Trophoblast cell (in vitro differentiated cells and primary cell): ENCODE measurements at regions not wholly inside any gene's neighbourhood (a gene's known extent, or its start where the extent isn't known, plus 50 kb on each side); places are given as distances from the start of the nearest gene placed in this dataset.

ENCODE experiments used
- DNase-seq, 2 donors: peaks; one replicate each; pipeline ENCODE4 v3.0.0-alpha.2; 2016
- H2AFZ ChIP-seq: 2 replicates; pipeline ENCODE4 v1.6.1; 2013; ENCODE audit warnings: low read length, moderate library complexity, mild to moderate bottlenecking; ENCODE audit not compliant: insufficient read depth, poor library complexity
- H2AK5ac ChIP-seq: 2 replicates; pipeline ENCODE4 v1.6.1; 2013; ENCODE audit warnings: mild to moderate bottlenecking, low read length
- H2BK120ac ChIP-seq: 2 replicates; pipeline ENCODE4 v1.6.1; 2013; ENCODE audit warnings: low read length, mild to moderate bottlenecking, moderate library complexity; ENCODE audit not compliant: insufficient read depth, poor library complexity
- H2BK12ac ChIP-seq: 2 replicates; pipeline ENCODE4 v1.6.1; 2013; ENCODE audit warnings: mild to moderate bottlenecking, low read length, moderate library complexity
- H2BK5ac ChIP-seq: 2 replicates; pipeline ENCODE4 v1.6.1; 2013; ENCODE audit warnings: low read length, low read depth, moderate library complexity, mild to moderate bottlenecking; ENCODE audit not compliant: poor library complexity
- H3K14ac ChIP-seq: 2 replicates; pipeline ENCODE4 v1.6.1; 2013; ENCODE audit warnings: mild to moderate bottlenecking, low read length
- H3K18ac ChIP-seq: 2 replicates; pipeline ENCODE4 v1.6.1; 2013; ENCODE audit warnings: mild to moderate bottlenecking, low read length
- H3K23ac ChIP-seq: 2 replicates; pipeline ENCODE4 v1.6.1; 2013; ENCODE audit warnings: low read length
- H3K27ac ChIP-seq: 2 replicates; pipeline ENCODE4 v1.5.1; 2013; ENCODE audit warnings: low read depth, mild to moderate bottlenecking, inconsistent platforms, low read length, moderate library complexity
- H3K27me3 ChIP-seq: 2 replicates; pipeline ENCODE4 v1.6.1; 2013; ENCODE audit warnings: inconsistent platforms, mild to moderate bottlenecking, low read length, moderate library complexity; ENCODE audit not compliant: insufficient read depth
- H3K36me3 ChIP-seq, 2 experiments: 1 replicate in 1 of 2; 2 replicates in 1 of 2; pipeline ENCODE4 v1.6.1; 2013; ENCODE audit warnings: low read length in 2 of 2, mild to moderate bottlenecking in 2 of 2, moderate library complexity in 1 of 2; ENCODE audit not compliant: insufficient read depth in 2 of 2, control insufficient read depth in 1 of 2
- H3K4ac ChIP-seq: 2 replicates; pipeline ENCODE4 v1.6.1; 2013; ENCODE audit warnings: low read depth, mild to moderate bottlenecking, low read length, moderate library complexity
- H3K4me1 ChIP-seq, 2 experiments: 1 replicate in 1 of 2; 2 replicates in 1 of 2; pipeline ENCODE4 v1.6.1; 2013; ENCODE audit warnings: low read length in 2 of 2, mild to moderate bottlenecking in 2 of 2, moderate library complexity in 1 of 2; ENCODE audit not compliant: insufficient read depth in 2 of 2, control insufficient read depth in 1 of 2
- H3K4me2 ChIP-seq: 2 replicates; pipeline ENCODE4 v1.6.1; 2013; ENCODE audit warnings: inconsistent platforms, mild to moderate bottlenecking, low read length, moderate library complexity
- H3K4me3 ChIP-seq: 2 replicates; pipeline ENCODE4 v1.5.1; 2013; ENCODE audit warnings: mild to moderate bottlenecking, low read depth, low read length, inconsistent platforms
- H3K79me1 ChIP-seq: one replicate; pipeline ENCODE4 v1.6.1; 2013; ENCODE audit warnings: low read length
- H3K79me2 ChIP-seq: 2 replicates; pipeline ENCODE4 v1.6.1; 2013; ENCODE audit warnings: low read length, mild to moderate bottlenecking; ENCODE audit not compliant: control insufficient read depth, insufficient read depth, poor library complexity
- H3K9ac ChIP-seq: 2 replicates; pipeline ENCODE4 v1.6.1; 2013; ENCODE audit warnings: mild to moderate bottlenecking, low read length
- H3K9me3 ChIP-seq: 2 replicates; pipeline ENCODE4 v1.6.1; 2013; ENCODE audit warnings: low read depth, mild to moderate bottlenecking, control low read depth, inconsistent platforms, low read length; ENCODE audit not compliant: insufficient read depth
- H4K12ac ChIP-seq: 2 replicates; pipeline ENCODE4 v1.6.1; 2013; ENCODE audit warnings: low read depth, mild to moderate bottlenecking, low read length, moderate library complexity
- H4K8ac ChIP-seq: 2 replicates; pipeline ENCODE4 v1.6.1; 2013; ENCODE audit warnings: low read depth, mild to moderate bottlenecking, low read length, moderate library complexity
- H4K91ac ChIP-seq: one replicate; pipeline ENCODE4 v1.6.1; 2013; ENCODE audit warnings: low read depth, mild to moderate bottlenecking, low read length, moderate library complexity
- WGBS: extraction: QIAGEN DNeasy Blood & Tissue Kit; methylation state at CpG from one replicate; pipeline ENCODE4 v1.1.7; 2013; ENCODE audit warnings: missing lambda C conversion rate; ENCODE audit not compliant: insufficient read length, insufficient coverage; ENCODE audit errors: extremely low coverage; 5-methylcytosine and 5-hydroxymethylcytosine counted together

- Histone ChIP-seq H2AFZ (no peak overlapping the region), H3K23ac (no peak overlapping the region), H2BK12ac (no peak overlapping the region), H2BK120ac (no peak overlapping the region), H3K27me3 (no peaks in the 10 kb centered on the region), H4K91ac (no peak overlapping the region), H3K79me1 (no peaks in the 10 kb centered on the region), H3K27ac (no peak overlapping the region), H3K4me2 (no peak overlapping the region), H3K79me2 (no peaks in the 10 kb centered on the region), H3K18ac (no peak overlapping the region), H3K9ac (no peak overlapping the region), H3K4me1 (no peaks in the 10 kb centered on the region), H4K8ac (no peak overlapping the region), H2BK5ac (no peak overlapping the region), H4K12ac (no peak overlapping the region), H2AK5ac (no peak overlapping the region), H3K4ac (no peak overlapping the region), H3K36me3 (no peaks in the 10 kb centered on the region), H3K14ac (no peak overlapping the region), H3K9me3 (no peaks in the 10 kb centered on the region), H3K4me3 (no peak overlapping the region)
- peak in 1 of 2 donors; percentile 14 for DNase-seq
- WGBS, result no CpG with 5 or more reads among the region's 3 CpGs
These were observed 401.4 kb downstream of the ATP23 start for GRCh38 chr12:58342736-58343135.

GRCh38 chr12:58346032-58346632 is 404.8 kb downstream of the ATP23 start:
- Histone ChIP-seq H3K9ac (no peak overlapping the region), H3K4me3 (no peak overlapping the region), H3K36me3 (no peaks in the 10 kb centered on the region), H3K79me1 (no peaks in the 10 kb centered on the region), H4K12ac (no peak overlapping the region), H3K27me3 (no peaks in the 10 kb centered on the region), H3K27ac (no peak overlapping the region), H3K4ac (no peak overlapping the region), H3K4me1 (no peaks in the 10 kb centered on the region), H2AFZ (no peak overlapping the region), H2BK12ac (no peak overlapping the region), H2AK5ac (no peak overlapping the region), H3K14ac (no peak overlapping the region), H3K23ac (no peak overlapping the region), H4K91ac (no peak overlapping the region), H3K9me3 (no peaks in the 10 kb centered on the region), H2BK120ac (no peak overlapping the region), H2BK5ac (no peak overlapping the region), H3K18ac (no peak overlapping the region), H3K4me2 (no peak overlapping the region), H4K8ac (no peak overlapping the region), H3K79me2 (no peaks in the 10 kb centered on the region)
- DNase-seq, result peak in 1 of 2 donors; percentile 76
- whole genome bisulfite sequencing, result no CpG with 5 or more reads among the region's 7 CpGs

- H3K79me1 ChIP-seq, result no peaks in the 10 kb centered on the region
- H4K8ac ChIP-seq, result no peak overlapping the region
- WGBS, result no CpG with 5 or more reads among the region's 2 CpGs
- H4K12ac ChIP-seq, result no peak overlapping the region
- no peaks in the 10 kb centered on the region for H3K9me3 ChIP-seq
- H4K91ac ChIP-seq, result no peak overlapping the region
- H3K9ac ChIP-seq, result no peak overlapping the region
- no peak overlapping the region for H3K4me2 ChIP-seq
- no peak overlapping the region for H2AFZ ChIP-seq
- no peak overlapping the region for H3K4me3 ChIP-seq
- no peak overlapping the region for H3K14ac ChIP-seq
- H3K23ac ChIP-seq, result no peak overlapping the region
- H3K27ac ChIP-seq, result no peak overlapping the region
- H3K18ac ChIP-seq, result no peak overlapping the region
- no peaks in the 10 kb centered on the region for H3K36me3 ChIP-seq
- H3K79me2 ChIP-seq, result no peaks in the 10 kb centered on the region
- H3K4ac ChIP-seq, result no peak overlapping the region
- no peak overlapping the region for H2BK120ac ChIP-seq
- H2BK5ac ChIP-seq, result no peak overlapping the region
- H2BK12ac ChIP-seq, result no peak overlapping the region
- no peaks in the 10 kb centered on the region for H3K4me1 ChIP-seq
- H2AK5ac ChIP-seq, result no peak overlapping the region
- H3K27me3 ChIP-seq, result no peaks in the 10 kb centered on the region
- no peak for DNase-seq
These were observed 405.8 kb downstream of the ATP23 start for GRCh38 chr12:58347188-58347587.

GRCh38 chr12:58347691-58348090 is 406.3 kb downstream of the ATP23 start:
- no peak overlapping the region for H4K12ac ChIP-seq
- H2BK12ac ChIP-seq, result no peak overlapping the region
- no peak for DNase-seq
- H2BK120ac ChIP-seq, result no peak overlapping the region
- H3K36me3 ChIP-seq, result no peaks in the 10 kb centered on the region
- WGBS, result no CpG with 5 or more reads among the region's 2 CpGs
- H2AK5ac ChIP-seq, result no peak overlapping the region
- H4K8ac ChIP-seq, result no peak overlapping the region
- no peak overlapping the region for H3K27ac ChIP-seq
- no peak overlapping the region for H3K18ac ChIP-seq
- H3K4me3 ChIP-seq, result no peak overlapping the region
- H3K79me1 ChIP-seq, result no peaks in the 10 kb centered on the region
- no peak overlapping the region for H4K91ac ChIP-seq
- H3K4ac ChIP-seq, result no peak overlapping the region
- no peak overlapping the region for H3K14ac ChIP-seq
- H3K27me3 ChIP-seq, result no peaks in the 10 kb centered on the region
- no peak overlapping the region for H2AFZ ChIP-seq
- no peak overlapping the region for H3K9ac ChIP-seq
- no peaks in the 10 kb centered on the region for H3K9me3 ChIP-seq
- no peaks in the 10 kb centered on the region for H3K4me1 ChIP-seq
- H3K4me2 ChIP-seq, result no peak overlapping the region
- no peaks in the 10 kb centered on the region for H3K79me2 ChIP-seq
- H2BK5ac ChIP-seq, result no peak overlapping the region
- no peak overlapping the region for H3K23ac ChIP-seq
